IMR-90 (cell line): ENCODE measurements at regions not wholly inside any gene's neighbourhood (a gene's known extent, or its start where the extent isn't known, plus 50 kb on each side); places are given as distances from the start of the nearest gene placed in this dataset.

ENCODE experiments used
- ATAC-seq: fragments of 200-7000 bp; cut with Tn5 transposase; 2 replicates; pipeline ENCODE4 v1.9.1; 2020; ENCODE audit warnings: low read depth, mild to moderate bottlenecking, moderate library complexity
- BruUV-seq: library from RNA; stranded (reverse); fragments of 400-500 nt; replicated peaks from 2 replicates; lab custom pipeline; 2021; lab: Mats Ljungman, UMichigan
- CTCF ChIA-PET: fragments of 300-600 bp; formaldehyde crosslinking; extraction: SDS; loops from one replicate; lab custom pipeline; 2021; ENCODE audit warnings: antibody characterized with exemption; lab: Yijun Ruan, JAX
- POLR2A ChIA-PET: fragments of 300-600 bp; sonication (Branson Sonifier 250); formaldehyde crosslinking; loops from one replicate; lab custom pipeline; 2022; ENCODE audit warnings: antibody characterized with exemption; ENCODE audit not compliant: unreplicated experiment; lab: Charles Lee
- DNase-seq: peaks from one replicate; pipeline ENCODE4 v3.0.0; 2013
- H2AFZ ChIP-seq: replicated peaks from 2 replicates; pipeline ENCODE3; 2013; ENCODE audit warnings: low read length, mild to moderate bottlenecking; ENCODE audit not compliant: poor library complexity
- H2AK5ac ChIP-seq: 2 replicates; pipeline ENCODE4 v1.6.1; 2013; ENCODE audit warnings: low read depth, low read length, inconsistent platforms
- H2AK9ac ChIP-seq: replicated peaks from 2 replicates; pipeline ENCODE3; 2013; ENCODE audit warnings: mild to moderate bottlenecking, low read depth, low read length, moderate library complexity; ENCODE audit not compliant: poor library complexity
- H2BK120ac ChIP-seq: 2 replicates; pipeline ENCODE4 v1.6.1; 2013; ENCODE audit warnings: low read depth, low read length, inconsistent platforms
- H2BK15ac ChIP-seq: 3 replicates; pipeline ENCODE4 v1.6.1; 2013; ENCODE audit warnings: low read depth, low read length, inconsistent platforms
- H2BK20ac ChIP-seq: 2 replicates; pipeline ENCODE4 v1.6.1; 2013; ENCODE audit warnings: low read depth, mild to moderate bottlenecking, inconsistent platforms, low read length, moderate library complexity
- H2BK5ac ChIP-seq: 2 replicates; pipeline ENCODE4 v1.6.1; 2013; ENCODE audit warnings: mild to moderate bottlenecking, low read depth, low read length, inconsistent platforms; ENCODE audit not compliant: poor library complexity, severe bottlenecking
- H3K14ac ChIP-seq: replicated peaks from 2 replicates; pipeline ENCODE4 v1.6.1; 2013; ENCODE audit warnings: low read depth, low read length, inconsistent platforms
- H3K18ac ChIP-seq: 2 replicates; pipeline ENCODE4 v1.6.1; 2013; ENCODE audit warnings: low read depth, low read length, control low read depth
- H3K23ac ChIP-seq: 2 replicates; pipeline ENCODE4 v1.6.1; 2013; ENCODE audit warnings: low read depth, low read length, inconsistent platforms
- H3K27ac ChIP-seq: 2 replicates; pipeline ENCODE4 v1.5.1; 2013; ENCODE audit warnings: mild to moderate bottlenecking, control low read depth, low read length; ENCODE audit not compliant: insufficient read depth
- H3K27me3 ChIP-seq: 2 replicates; pipeline ENCODE4 v1.6.1; 2013; ENCODE audit warnings: low read length; ENCODE audit not compliant: control insufficient read depth, insufficient read depth
- H3K36me3 ChIP-seq: 2 replicates; pipeline ENCODE4 v1.6.1; 2013; ENCODE audit warnings: low read length, mixed read lengths; ENCODE audit not compliant: control insufficient read depth, insufficient read depth
- H3K4ac ChIP-seq: 2 replicates; pipeline ENCODE4 v1.6.1; 2013; ENCODE audit warnings: low read depth, low read length, inconsistent platforms
- H3K4me1 ChIP-seq: 2 replicates; pipeline ENCODE4 v1.6.1; 2013; ENCODE audit warnings: low read length, mixed read lengths; ENCODE audit not compliant: control insufficient read depth, insufficient read depth
- H3K4me2 ChIP-seq: 2 replicates; pipeline ENCODE4 v1.6.1; 2013; ENCODE audit warnings: low read depth, mild to moderate bottlenecking, control low read depth, low read length, moderate library complexity
- H3K4me3 ChIP-seq: 2 replicates; pipeline ENCODE4 v1.5.1; 2013; ENCODE audit warnings: low read depth, mild to moderate bottlenecking, control low read depth, low read length, moderate library complexity; ENCODE audit not compliant: insufficient read depth
- H3K56ac ChIP-seq: 2 replicates; pipeline ENCODE4 v1.6.1; 2013; ENCODE audit warnings: low read length, inconsistent platforms; ENCODE audit not compliant: insufficient read depth; ENCODE audit errors: extremely low read depth
- H3K79me1 ChIP-seq, 2 experiments: 2 replicates each; pipeline ENCODE4 v1.6.1; 2013; ENCODE audit warnings: low read length in 2 of 2, inconsistent platforms in 1 of 2, low read depth in 1 of 2
- H3K9ac ChIP-seq: 2 replicates; pipeline ENCODE4 v1.6.1; 2013; ENCODE audit warnings: low read depth, low read length, control low read depth
- H3K9me1 ChIP-seq: 2 replicates; pipeline ENCODE4 v1.6.1; 2013; ENCODE audit warnings: low read length, inconsistent platforms; ENCODE audit not compliant: insufficient read depth
- H3K9me3 ChIP-seq: 2 replicates; pipeline ENCODE4 v1.6.1; 2013; ENCODE audit warnings: low read length; ENCODE audit not compliant: control insufficient read depth, insufficient read depth
- H4K20me1 ChIP-seq: 2 replicates; pipeline ENCODE4 v1.6.1; 2013; ENCODE audit warnings: low read length, inconsistent platforms; ENCODE audit not compliant: insufficient read depth
- H4K5ac ChIP-seq: 2 replicates; pipeline ENCODE4 v1.6.1; 2013; ENCODE audit warnings: mild to moderate bottlenecking, low read depth, low read length, control low read depth
- H4K8ac ChIP-seq, 2 experiments: 2 replicates each; pipeline ENCODE4 v1.6.1; 2013; ENCODE audit warnings: low read depth in 2 of 2, low read length in 2 of 2, control low read depth in 1 of 2, inconsistent platforms in 1 of 2
- H4K91ac ChIP-seq: 2 replicates; pipeline ENCODE4 v1.6.1; 2013; ENCODE audit warnings: low read depth, low read length, inconsistent platforms; ENCODE audit not compliant: insufficient read depth
- CHD1 ChIP-seq: IDR thresholded peaks from 2 replicates; pipeline ENCODE4 v1.6.1; 2012; ENCODE audit warnings: low read depth, low read length, improper control_type of control experiment
- CTCF ChIP-seq: conservative IDR thresholded peaks from 2 replicates; pipeline ENCODE4 v1.5.1; 2012; ENCODE audit warnings: mild to moderate bottlenecking, low read depth, low read length, improper control_type of control experiment
- MXI1 ChIP-seq: IDR thresholded peaks from 2 replicates; pipeline ENCODE4 v1.6.1; 2012; ENCODE audit warnings: low read depth, mild to moderate bottlenecking, low read length, moderate library complexity, borderline replicate concordance
- RFX5 ChIP-seq: IDR thresholded peaks from 2 replicates; pipeline ENCODE4 v1.8.0; 2012; ENCODE audit warnings: low read depth, mild to moderate bottlenecking, low read length, moderate library complexity
- SMC3 ChIP-seq: fragments of 150-350 bp; IDR thresholded peaks from 2 replicates; pipeline ENCODE4 v1.6.1; 2016; ENCODE audit warnings: low read depth, mild to moderate bottlenecking, antibody characterized with exemption, low read length, moderate library complexity
- USF2 ChIP-seq: fragments of 150-350 bp; IDR thresholded peaks from 2 replicates; pipeline ENCODE4 v1.6.1; 2017; ENCODE audit warnings: mild to moderate bottlenecking, antibody characterized with exemption, low read length, low read depth
- WGBS, 2 experiments: methylation state at CpG; one replicate each; pipeline versions ENCODE4 v1.1.5 to v1.1.7; 2013; ENCODE audit warnings: missing lambda C conversion rate in 2 of 2; ENCODE audit not compliant: insufficient read length in 1 of 2; ENCODE audit errors: extremely low coverage in 2 of 2; 5-methylcytosine and 5-hydroxymethylcytosine counted together
- dilution Hi-C: fragments of 300-500 bp; cut with HindIII; formaldehyde crosslinking; loops from one replicate; pipeline ENCODE4 v1.14.3; 2018; ENCODE audit warnings: low sequenced_read_pairs; ENCODE audit not compliant: unreplicated experiment
- in situ Hi-C: fragments of 300-500 bp; cut with MboI; formaldehyde crosslinking; loops from 3 replicates; pipeline ENCODE4 v1.14.3; 2019; ENCODE audit warnings: low sequenced_read_pairs, inconsistent platforms, mixed read lengths
- intact Hi-C: fragments of 100-400 bp; cut with micrococcal nuclease; formaldehyde crosslinking; loops from 2 replicates; pipeline ENCODE4 v1.10.0; 2022

- no peaks in the 10 kb centered on the region for H4K20me1 ChIP-seq
- no peak overlapping the region for H3K27ac ChIP-seq
- no peak for TF ChIP-seq SMC3
- TF ChIP-seq MXI1 = no peak
- TF ChIP-seq RFX5 = no peak
- no peak for TF ChIP-seq CHD1
- TF ChIP-seq CTCF = no peak
- TF ChIP-seq USF2 = no peak
- H3K14ac ChIP-seq = no peak overlapping the region
- H3K18ac ChIP-seq = no peak overlapping the region
- no peak overlapping the region for H4K91ac ChIP-seq
- no peaks in the 10 kb centered on the region for H3K9me3 ChIP-seq
- H3K79me1 ChIP-seq = no peaks in the 10 kb centered on the region
- no peak overlapping the region for H3K23ac ChIP-seq
- in situ Hi-C loops (no loop called here), dilution Hi-C loops (no loop called here), intact Hi-C loops (no loop called here)
- H2BK20ac ChIP-seq = peak overlapping the region; percentile 90
- H4K5ac ChIP-seq = peak overlapping the region; percentile 11; the same call in 1 of the 2 replicates
- H2AFZ ChIP-seq = no peak overlapping the region
- DNase-seq (peak; percentile 17), ATAC-seq (no peak)
- H3K36me3 ChIP-seq = no peaks in the 10 kb centered on the region
- no peak overlapping the region for H3K9ac ChIP-seq
- no peak overlapping the region for H3K4me3 ChIP-seq
- ChIA-PET CTCF (no interaction called here), POLR2A (interaction anchor here (0.7 kb wide), 1 partner anchor 170 kb away, joined by 3 read pairs; no protein-coding TSS in a partner anchor)
- no peak overlapping the region for H3K4me2 ChIP-seq
- H2AK9ac ChIP-seq = no peak overlapping the region
- H3K9me1 ChIP-seq = no peaks in the 10 kb centered on the region
- WGBS, 2 experiments = no CpG with 5 or more reads among the region's 1 CpG
- no peak overlapping the region for H3K56ac ChIP-seq
- peak overlapping the region; percentile 6 for H2BK5ac ChIP-seq
- H3K4me1 ChIP-seq = peaks cover 4% of the 10 kb centered on the region; the same call in 1 of the 2 replicates
- no TSS peak for BruUV-seq
- H3K4ac ChIP-seq = no peak overlapping the region; the same call in 1 of the 2 replicates
- no peak overlapping the region for H2BK15ac ChIP-seq
- no peak overlapping the region for H4K8ac ChIP-seq
- no peaks in the 10 kb centered on the region for H3K27me3 ChIP-seq
- H2BK120ac ChIP-seq = peak overlapping the region; percentile 89; the same call in 1 of the 2 replicates
- no peak overlapping the region for H2AK5ac ChIP-seq
Observed at GRCh38 chr5:123718238-123718637, 206.3 kb downstream of the CSNK1G3 start.
